H1 (cell line): ENCODE measurements at regions not wholly inside any gene's neighbourhood (a gene's known extent, or its start where the extent isn't known, plus 50 kb on each side); places are given as distances from the start of the nearest gene placed in this dataset.

ENCODE experiments used
- CHD2 ChIP-seq: IDR thresholded peaks from 2 replicates; pipeline ENCODE4 v1.6.1; 2012; ENCODE audit warnings: low read length, improper control_type of control experiment
- USF2 ChIP-seq: IDR thresholded peaks from 2 replicates; pipeline ENCODE4 v1.6.1; 2011; ENCODE audit warnings: low read length, improper control_type of control experiment

GRCh38 chr7:155229548-155230168 lies 68.0 kb upstream of the INSIG1 start:
- TF ChIP-seq CHD2 (no peak), USF2 (no peak)
